OCI-LY3 (cell line): ENCODE measurements at regions not wholly inside any gene's neighbourhood (a gene's known extent, or its start where the extent isn't known, plus 50 kb on each side); places are given as distances from the start of the nearest gene placed in this dataset.

ENCODE experiments used
- H2AFZ ChIP-seq: fragments of 200-600, 300-600 bp; shearing (Covaris generic); 2 replicates; pipeline ENCODE4 v1.6.0; 2014; ENCODE audit warnings: antibody characterized with exemption, low read depth, low read length
- H3K27ac ChIP-seq: fragments of 200-600, 300-600 bp; sonication (generic); 2 replicates; pipeline ENCODE4 v1.5.1; 2014; ENCODE audit warnings: mild to moderate bottlenecking, low read length, moderate library complexity, mixed read lengths
- H3K27me3 ChIP-seq: fragments of 200-600, 300-600 bp; sonication (generic); 2 replicates; pipeline ENCODE4 v1.6.1; 2014; ENCODE audit warnings: low read depth, low read length, mixed read lengths
- H3K36me3 ChIP-seq: fragments of 200-600, 300-600 bp; sonication (generic); replicated peaks from 2 replicates; pipeline ENCODE3; 2014; ENCODE audit warnings: low read depth, low read length, mixed read lengths
- H3K4me1 ChIP-seq: fragments of 300-600, 200-600 bp; sonication (generic); 2 replicates; pipeline ENCODE4 v1.6.1; 2014; ENCODE audit warnings: low read length, mixed read lengths
- H3K4me2 ChIP-seq: fragments of 200-600, 300-600 bp; sonication (generic); 2 replicates; pipeline ENCODE4 v1.6.1; 2014; ENCODE audit warnings: low read length, mixed read lengths
- H3K4me3 ChIP-seq: fragments of 300-600, 200-600 bp; sonication (generic); 2 replicates; pipeline ENCODE4 v1.5.1; 2014; ENCODE audit warnings: antibody characterized with exemption, mild to moderate bottlenecking, low read length, moderate library complexity
- H3K79me2 ChIP-seq: fragments of 300-600, 200-600 bp; shearing (Covaris generic); 2 replicates; pipeline ENCODE4 v1.6.1; 2014; ENCODE audit warnings: mild to moderate bottlenecking, low read length, mixed read lengths
- H3K9ac ChIP-seq: fragments of 300-600, 200-600 bp; shearing (Covaris generic); 2 replicates; pipeline ENCODE4 v1.6.0; 2014; ENCODE audit warnings: mild to moderate bottlenecking, low read length, moderate library complexity
- H3K9me3 ChIP-seq: fragments of 200-600, 300-600 bp; shearing (Covaris generic); 2 replicates; pipeline ENCODE4 v1.6.1; 2014; ENCODE audit warnings: low read length, mixed read lengths; ENCODE audit not compliant: insufficient read depth
- H4K20me1 ChIP-seq: fragments of 200-600, 300-600 bp; sonication (generic); 2 replicates; pipeline ENCODE4 v1.6.1; 2016; ENCODE audit warnings: low read length, mixed read lengths; ENCODE audit not compliant: insufficient read depth
- EZH2phosphoT487 ChIP-seq: fragments of 200-600 bp; shearing (Covaris generic); IDR thresholded peaks from 2 replicates; pipeline ENCODE4 v1.6.1; 2018; ENCODE audit warnings: antibody characterized with exemption, mixed run types, low read depth
- TF ChIP-seq, protein P1 (sequence below): fragments of 200-600, 300-600 bp; sonication (generic); IDR thresholded peaks from 2 replicates; pipeline ENCODE4 v1.5.1; 2014; ENCODE audit warnings: antibody characterized with exemption, low read length, low read depth

DNA sequence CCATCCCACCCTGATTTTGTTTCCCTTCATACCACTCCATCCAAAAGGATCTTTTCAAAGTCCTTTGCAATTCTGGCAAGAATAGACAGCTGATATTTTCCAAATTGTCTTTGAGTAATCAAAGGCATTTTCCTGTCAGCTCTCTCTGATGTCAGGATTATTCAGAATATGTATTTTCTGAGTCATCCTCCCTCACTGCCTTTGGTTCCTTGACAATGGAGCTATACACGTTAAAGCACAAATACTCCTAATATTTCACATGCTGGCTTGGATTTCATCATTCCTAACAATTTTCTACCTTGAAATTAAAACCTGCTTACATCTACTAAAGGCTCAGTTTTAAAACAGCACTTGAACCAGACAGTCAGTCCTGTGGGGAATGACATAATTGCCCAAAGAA is 379.4 kb downstream of the GADD45G start:
- H3K27me3 ChIP-seq, result peaks cover 37% of the 10 kb centered on the region
- no peak overlapping the region for H3K4me2 ChIP-seq
- TF ChIP-seq, protein P1, sequence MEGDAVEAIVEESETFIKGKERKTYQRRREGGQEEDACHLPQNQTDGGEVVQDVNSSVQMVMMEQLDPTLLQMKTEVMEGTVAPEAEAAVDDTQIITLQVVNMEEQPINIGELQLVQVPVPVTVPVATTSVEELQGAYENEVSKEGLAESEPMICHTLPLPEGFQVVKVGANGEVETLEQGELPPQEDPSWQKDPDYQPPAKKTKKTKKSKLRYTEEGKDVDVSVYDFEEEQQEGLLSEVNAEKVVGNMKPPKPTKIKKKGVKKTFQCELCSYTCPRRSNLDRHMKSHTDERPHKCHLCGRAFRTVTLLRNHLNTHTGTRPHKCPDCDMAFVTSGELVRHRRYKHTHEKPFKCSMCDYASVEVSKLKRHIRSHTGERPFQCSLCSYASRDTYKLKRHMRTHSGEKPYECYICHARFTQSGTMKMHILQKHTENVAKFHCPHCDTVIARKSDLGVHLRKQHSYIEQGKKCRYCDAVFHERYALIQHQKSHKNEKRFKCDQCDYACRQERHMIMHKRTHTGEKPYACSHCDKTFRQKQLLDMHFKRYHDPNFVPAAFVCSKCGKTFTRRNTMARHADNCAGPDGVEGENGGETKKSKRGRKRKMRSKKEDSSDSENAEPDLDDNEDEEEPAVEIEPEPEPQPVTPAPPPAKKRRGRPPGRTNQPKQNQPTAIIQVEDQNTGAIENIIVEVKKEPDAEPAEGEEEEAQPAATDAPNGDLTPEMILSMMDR, result no peak
- TF ChIP-seq EZH2phosphoT487, result no peak

DNA sequence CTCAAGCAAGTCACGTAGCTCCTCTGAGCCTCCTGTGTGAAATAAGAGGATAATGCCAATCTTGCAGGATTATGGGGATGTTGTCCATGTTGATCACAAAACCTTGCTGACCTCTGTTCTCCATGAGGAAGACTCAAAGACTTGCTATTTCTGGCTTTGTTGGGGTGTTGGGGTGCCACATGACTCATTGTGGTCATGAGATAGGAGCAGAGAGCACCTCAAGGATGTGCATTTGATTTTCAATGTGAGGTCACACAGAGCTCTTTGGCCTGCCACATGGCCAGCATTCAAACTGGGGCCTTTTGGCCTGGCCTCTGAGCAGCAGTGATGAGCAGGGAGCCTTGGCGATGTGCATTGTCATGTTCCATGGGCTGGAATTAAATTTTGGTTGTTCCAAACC is 380.3 kb downstream of the GADD45G start:
- H3K79me2 ChIP-seq, result no peaks in the 10 kb centered on the region
- no peaks in the 10 kb centered on the region for H4K20me1 ChIP-seq
- no peak for TF ChIP-seq EZH2phosphoT487
- TF ChIP-seq, protein P1, result no peak
- no peak overlapping the region for H2AFZ ChIP-seq
- no peak overlapping the region for H3K4me2 ChIP-seq
- H3K4me3 ChIP-seq, result no peak overlapping the region
- H3K9ac ChIP-seq, result no peak overlapping the region
- H3K4me1 ChIP-seq, result no peaks in the 10 kb centered on the region
- H3K27me3 ChIP-seq, result peaks cover 29% of the 10 kb centered on the region
- no peaks in the 10 kb centered on the region for H3K9me3 ChIP-seq
- H3K36me3 ChIP-seq, result no peaks in the 10 kb centered on the region
- H3K27ac ChIP-seq, result no peak overlapping the region

More for the DNA sequence above, 379.4 kb downstream of the GADD45G start:
- Histone ChIP-seq H3K9me3 (no peaks in the 10 kb centered on the region), H4K20me1 (no peaks in the 10 kb centered on the region), H3K36me3 (no peaks in the 10 kb centered on the region), H3K9ac (no peak overlapping the region), H3K27ac (no peak overlapping the region), H3K4me3 (no peak overlapping the region), H2AFZ (no peak overlapping the region), H3K79me2 (no peaks in the 10 kb centered on the region), H3K4me1 (no peaks in the 10 kb centered on the region)

DNA sequence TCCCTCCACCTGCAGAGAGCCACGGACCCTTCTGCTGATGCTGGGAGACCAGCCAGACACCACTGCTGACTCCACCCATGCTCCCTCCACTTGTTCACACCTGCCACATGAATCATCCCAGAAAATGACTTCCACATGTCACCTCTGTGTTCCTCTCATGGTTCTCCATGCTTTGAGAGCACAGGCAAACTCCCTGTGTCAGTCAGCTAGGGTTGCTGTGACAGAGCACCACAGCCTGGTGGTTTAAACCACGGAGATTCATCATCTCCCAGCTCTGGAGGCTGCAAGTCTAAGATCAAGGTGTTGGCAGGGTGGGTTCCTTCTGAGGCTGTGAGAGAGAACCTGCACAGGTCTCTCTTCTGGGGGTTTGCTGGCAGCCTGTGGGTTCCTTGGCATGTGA is 381.4 kb downstream of the GADD45G start:
- Histone ChIP-seq H3K4me1 (no peaks in the 10 kb centered on the region), H2AFZ (no peak overlapping the region), H3K27ac (no peak overlapping the region), H3K27me3 (peaks cover 23% of the 10 kb centered on the region; the same call in 1 of the 2 replicates), H3K9ac (no peak overlapping the region), H3K79me2 (no peaks in the 10 kb centered on the region), H4K20me1 (no peaks in the 10 kb centered on the region), H3K4me2 (no peak overlapping the region), H3K36me3 (no peaks in the 10 kb centered on the region), H3K9me3 (no peaks in the 10 kb centered on the region), H3K4me3 (no peak overlapping the region)
- TF ChIP-seq, protein P1, result no peak
- no peak for TF ChIP-seq EZH2phosphoT487

DNA sequence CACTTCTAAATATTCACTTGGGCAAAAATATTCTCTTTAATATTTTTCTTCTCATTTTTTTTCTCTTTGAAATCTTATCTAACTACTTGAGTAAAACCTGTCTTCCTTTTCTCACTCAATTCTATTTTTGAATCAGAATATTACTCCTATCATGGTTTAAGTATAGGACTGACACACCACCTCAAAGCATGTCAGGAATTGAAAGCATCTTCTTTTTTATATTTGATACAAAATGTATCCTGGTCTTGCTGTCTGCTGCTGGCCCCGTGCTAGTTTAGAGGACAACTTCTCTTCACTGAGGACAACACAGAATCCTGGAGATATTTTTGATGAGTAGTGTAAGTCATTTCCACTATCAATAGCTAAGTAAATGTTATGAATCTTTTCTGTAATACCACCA is 383.6 kb downstream of the GADD45G start:
- Histone ChIP-seq H3K4me2 (no peak overlapping the region), H3K36me3 (no peaks in the 10 kb centered on the region), H3K27me3 (peaks cover 14% of the 10 kb centered on the region; the same call in 1 of the 2 replicates), H3K27ac (no peak overlapping the region), H4K20me1 (no peaks in the 10 kb centered on the region), H3K9ac (no peak overlapping the region), H3K9me3 (no peaks in the 10 kb centered on the region), H2AFZ (no peak overlapping the region), H3K4me1 (no peaks in the 10 kb centered on the region), H3K79me2 (no peaks in the 10 kb centered on the region), H3K4me3 (no peak overlapping the region)
- TF ChIP-seq, protein P1, result no peak
- no peak for TF ChIP-seq EZH2phosphoT487
